Bronchial epithelial cell (primary cell): ENCODE measurements at regions not wholly inside any gene's neighbourhood (a gene's known extent, or its start where the extent isn't known, plus 50 kb on each side); places are given as distances from the start of the nearest gene placed in this dataset.
"Not testable (repeated sequence)": the region's sequence is repeated elsewhere in the genome, so short reads cannot be mapped to it uniquely, and the experiment has no call there.

ENCODE experiments used
- DNase-seq: peaks from one replicate; pipeline ENCODE4 v3.0.0-alpha.2; 2010; ENCODE audit warnings: low read depth
- FAIRE-seq: peaks from 2 replicates; lab custom pipeline; 2011; peaks lifted over from hg19 to GRCh38; lab: Jason Lieb, UNC
- H3K27me3 ChIP-seq: 2 replicates; pipeline ENCODE4 v1.5.1; 2011; ENCODE audit warnings: low read length; ENCODE audit not compliant: control insufficient read depth, insufficient read depth
- H3K36me3 ChIP-seq: 2 replicates; pipeline ENCODE4 v1.5.1; 2011; ENCODE audit warnings: low read length; ENCODE audit not compliant: control insufficient read depth, insufficient read depth
- H3K4me3 ChIP-seq: 2 replicates; pipeline ENCODE4 v1.5.1; 2011; ENCODE audit warnings: mild to moderate bottlenecking, low read depth, low read length, control low read depth
- TF ChIP-seq, protein P1 (sequence below): IDR thresholded peaks from 2 replicates; pipeline ENCODE4 v1.5.1; 2011; ENCODE audit warnings: mild to moderate bottlenecking, moderate library complexity, low read length, control low read depth, inconsistent platforms; ENCODE audit not compliant: insufficient read depth, severe bottlenecking

DNA sequence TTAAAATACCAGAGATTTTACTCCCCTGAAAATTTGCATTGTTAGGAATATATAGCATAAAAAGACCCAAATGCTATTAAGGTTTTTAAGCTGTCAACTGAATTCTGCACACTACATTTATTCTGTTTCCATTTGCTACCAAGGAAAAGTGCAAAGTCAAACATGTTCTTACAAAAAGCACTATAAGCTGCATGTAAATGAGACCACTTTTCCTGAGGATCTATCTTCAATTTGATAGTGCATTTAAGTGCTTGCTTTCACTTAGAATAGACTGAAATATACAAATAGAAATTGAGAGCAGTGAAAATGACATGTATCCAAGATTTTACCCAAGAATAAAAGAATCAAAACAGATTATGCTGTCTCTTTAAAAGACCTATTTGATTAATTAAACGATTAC lies 1216.2 kb downstream of the ROBO2 start:
- DNase-seq (no peak), FAIRE-seq (no peak)
- TF ChIP-seq, protein P1, sequence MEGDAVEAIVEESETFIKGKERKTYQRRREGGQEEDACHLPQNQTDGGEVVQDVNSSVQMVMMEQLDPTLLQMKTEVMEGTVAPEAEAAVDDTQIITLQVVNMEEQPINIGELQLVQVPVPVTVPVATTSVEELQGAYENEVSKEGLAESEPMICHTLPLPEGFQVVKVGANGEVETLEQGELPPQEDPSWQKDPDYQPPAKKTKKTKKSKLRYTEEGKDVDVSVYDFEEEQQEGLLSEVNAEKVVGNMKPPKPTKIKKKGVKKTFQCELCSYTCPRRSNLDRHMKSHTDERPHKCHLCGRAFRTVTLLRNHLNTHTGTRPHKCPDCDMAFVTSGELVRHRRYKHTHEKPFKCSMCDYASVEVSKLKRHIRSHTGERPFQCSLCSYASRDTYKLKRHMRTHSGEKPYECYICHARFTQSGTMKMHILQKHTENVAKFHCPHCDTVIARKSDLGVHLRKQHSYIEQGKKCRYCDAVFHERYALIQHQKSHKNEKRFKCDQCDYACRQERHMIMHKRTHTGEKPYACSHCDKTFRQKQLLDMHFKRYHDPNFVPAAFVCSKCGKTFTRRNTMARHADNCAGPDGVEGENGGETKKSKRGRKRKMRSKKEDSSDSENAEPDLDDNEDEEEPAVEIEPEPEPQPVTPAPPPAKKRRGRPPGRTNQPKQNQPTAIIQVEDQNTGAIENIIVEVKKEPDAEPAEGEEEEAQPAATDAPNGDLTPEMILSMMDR: no peak
- H3K4me3 ChIP-seq: no peak overlapping the region
- H3K36me3 ChIP-seq: no peaks in the 10 kb centered on the region
- H3K27me3 ChIP-seq: no peaks in the 10 kb centered on the region

DNA sequence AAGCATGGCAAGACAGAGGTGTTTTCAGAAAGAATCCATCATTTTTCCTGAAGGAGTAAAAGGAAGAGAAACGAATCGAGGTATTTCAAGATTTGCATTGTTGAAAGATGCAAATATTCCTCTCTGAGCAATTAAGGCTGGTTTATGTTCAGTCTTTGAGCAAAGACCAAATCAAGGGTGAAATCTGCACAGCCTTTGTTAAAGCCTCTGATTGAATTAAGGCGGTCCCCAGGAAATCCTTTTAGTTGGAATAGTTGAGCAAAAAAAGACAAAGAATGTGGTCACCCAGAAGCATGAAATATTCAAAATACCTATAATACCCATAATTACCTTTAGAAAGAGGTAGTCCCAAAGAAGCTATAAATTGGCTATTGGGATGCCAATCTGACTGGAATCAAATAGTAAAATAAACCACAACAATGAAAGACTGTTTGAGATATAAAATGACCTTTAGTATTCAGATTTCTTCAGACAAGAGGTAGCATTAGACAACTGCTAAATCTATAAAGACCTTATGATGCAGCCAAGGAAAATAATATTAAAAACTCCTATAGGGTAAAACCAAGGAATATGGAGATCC lies 1218.1 kb downstream of the ROBO2 start:
- Histone ChIP-seq H3K4me3 (no peak overlapping the region), H3K36me3 (no peaks in the 10 kb centered on the region), H3K27me3 (no peaks in the 10 kb centered on the region)
- TF ChIP-seq, protein P1: no peak
- no peak for FAIRE-seq
- no peak for DNase-seq

DNA sequence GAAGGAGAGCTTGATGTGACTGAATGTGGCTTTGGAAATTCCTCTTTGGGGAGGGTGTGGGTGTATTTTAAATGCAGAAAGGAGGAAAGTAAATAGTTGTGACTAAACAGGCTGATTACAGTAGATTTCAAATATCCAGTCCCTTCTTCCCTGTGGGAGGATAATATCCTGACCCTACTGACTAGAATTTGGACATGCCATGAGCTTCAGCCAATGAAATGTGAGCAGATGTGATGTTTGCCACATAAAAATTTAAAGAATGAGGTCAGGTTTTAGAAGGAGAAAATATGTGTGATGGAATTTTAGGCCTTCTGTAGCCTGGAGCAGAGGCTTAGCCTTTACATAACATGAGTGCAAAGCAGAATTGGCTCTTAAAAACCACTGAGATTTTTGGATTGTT lies 1218.9 kb downstream of the ROBO2 start:
- Histone ChIP-seq H3K36me3 (no peaks in the 10 kb centered on the region), H3K4me3 (no peak overlapping the region), H3K27me3 (no peaks in the 10 kb centered on the region)
- TF ChIP-seq, protein P1: no peak
- DNase-seq (peak; percentile 46), FAIRE-seq (no peak)

DNA sequence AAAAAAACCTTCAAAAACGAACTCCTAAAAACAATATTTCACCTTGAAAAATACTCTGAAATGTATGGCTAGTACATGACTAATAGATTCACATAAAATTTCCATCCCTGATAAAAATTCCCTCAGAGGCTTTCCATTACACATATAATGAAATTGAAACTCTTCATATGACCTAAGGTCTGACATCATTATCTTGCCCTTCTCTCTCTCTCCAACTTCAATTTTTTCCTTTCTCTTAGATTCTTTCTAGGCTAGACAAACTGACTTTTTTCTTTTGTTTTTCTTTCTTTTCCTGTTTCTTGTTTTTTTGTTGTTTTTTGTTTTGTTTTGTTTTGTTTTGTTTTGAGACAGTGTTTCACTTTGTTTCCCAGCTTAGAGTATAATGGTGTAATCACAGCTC lies 1220.5 kb downstream of the ROBO2 start:
- DNase-seq: no peak

DNA sequence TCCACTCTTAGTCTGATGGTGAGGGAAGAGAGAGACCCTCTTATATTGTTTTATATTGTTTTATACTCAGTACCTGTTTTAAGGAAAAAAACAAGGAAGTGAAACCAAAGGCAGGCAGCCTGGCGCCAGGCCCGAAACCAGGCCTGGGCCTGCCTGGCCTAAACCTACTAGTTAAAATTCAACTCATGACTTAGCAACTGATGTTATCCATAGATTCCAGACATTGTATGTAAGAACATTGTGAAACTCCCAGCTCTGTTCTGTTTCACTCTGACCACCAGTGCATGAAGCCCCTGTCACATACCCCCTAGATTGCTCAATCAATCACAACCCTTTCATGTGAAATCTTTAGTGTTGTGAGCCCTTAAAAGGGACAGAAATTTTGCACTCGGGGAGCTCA lies 1226.7 kb downstream of the ROBO2 start:
- DNase-seq: peak; percentile 62
- not testable (repeated sequence) for H3K4me3 ChIP-seq, H3K36me3 ChIP-seq, H3K27me3 ChIP-seq, FAIRE-seq

More for the DNA sequence above, 1220.5 kb downstream of the ROBO2 start:
- Histone ChIP-seq H3K4me3 (no peak overlapping the region), H3K36me3 (no peaks in the 10 kb centered on the region), H3K27me3 (no peaks in the 10 kb centered on the region)
- no peak for FAIRE-seq
- TF ChIP-seq, protein P1: no peak

DNA sequence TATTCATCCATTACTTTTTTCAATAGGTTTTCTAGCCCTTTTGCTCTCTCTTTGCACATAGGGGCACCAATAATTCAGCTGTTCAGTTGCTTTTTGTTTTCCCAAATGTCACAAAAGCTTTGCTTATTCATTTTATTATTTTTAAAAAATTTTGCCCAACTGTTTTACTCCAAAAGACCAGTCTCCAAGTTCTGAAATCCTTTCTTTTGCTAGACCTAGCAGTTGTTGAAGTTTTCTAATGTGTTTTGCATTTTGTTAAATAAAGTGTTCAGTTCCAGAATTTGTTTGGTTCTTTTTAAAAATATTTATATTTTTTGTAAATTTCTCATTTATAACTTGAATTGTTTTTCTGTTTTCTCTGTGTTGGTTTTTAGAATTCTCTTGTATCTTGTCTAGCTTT lies 1227.3 kb downstream of the ROBO2 start:
- Histone ChIP-seq H3K27me3 (no peaks in the 10 kb centered on the region), H3K4me3 (no peak overlapping the region), H3K36me3 (no peaks in the 10 kb centered on the region)
- DNase-seq (no peak), FAIRE-seq (no peak)
- TF ChIP-seq, protein P1: no peak
